ENCODE measurements at regions not wholly inside any gene's neighbourhood (a gene's known extent, or its start where the extent isn't known, plus 50 kb on each side); places are given as distances from the start of the nearest gene placed in this dataset.
"Not testable (repeated sequence)": the region's sequence is repeated elsewhere in the genome, so short reads cannot be mapped to it uniquely, and the experiment has no call there.

DNA sequence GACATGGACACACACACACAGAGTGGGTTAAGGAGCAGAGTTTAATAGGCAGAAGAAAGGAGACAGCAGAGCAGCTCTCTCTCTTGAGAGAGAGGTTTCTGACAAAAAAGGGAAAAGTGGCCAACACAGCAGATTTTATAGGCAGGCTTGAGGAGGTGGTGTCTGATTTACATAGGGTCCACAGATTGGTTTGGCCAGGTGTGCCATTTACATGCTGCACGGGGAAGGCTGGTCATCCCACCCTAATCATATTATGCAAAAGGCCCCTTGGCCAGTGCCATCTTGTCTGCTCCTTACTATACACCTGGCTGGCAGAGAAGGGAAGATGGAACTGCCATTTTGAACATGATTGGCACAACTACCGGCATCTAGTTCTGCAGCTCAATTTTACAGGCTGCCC, 240.8 kb downstream of the NPR3 start:
- no peaks in the 10 kb centered on the region for H3K4me1 ChIP-seq (ENCODE audit: insufficient read depth, low read length)
- no peak overlapping the region for H3K27ac ChIP-seq (ENCODE audit: low read depth, low read length)
- DNase-seq: no peak
- no peaks in the 10 kb centered on the region for H3K9me3 ChIP-seq (ENCODE audit: low read length)
- H3K27me3 ChIP-seq (ENCODE audit: insufficient read depth, low read length, poor library complexity, severe bottlenecking): no peaks in the 10 kb centered on the region
- H3K36me3 ChIP-seq (ENCODE audit: insufficient read depth, low read length): no peaks in the 10 kb centered on the region
- Mint-ChIP-seq H3K27ac (no peak overlapping the region), H3K36me3 (no peaks in the 10 kb centered on the region), H3K4me3 (no peak overlapping the region), H3K4me1 (no peaks in the 10 kb centered on the region), H3K9me3 (peaks cover 0 to 1% (median 0%) of the 10 kb centered on the region in 5 donors), H3K27me3 (peaks cover 0 to 1% of the 10 kb centered on the region in 2 donors)
- POLR2A ChIA-PET: no interaction called here
- H3K4me3 ChIP-seq (ENCODE audit: low read length): no peak overlapping the region
- CTCF ChIA-PET: no interaction called here

- H3K27me3 ChIP-seq (ENCODE audit: insufficient read depth, low read length, poor library complexity, severe bottlenecking); H3K4me1 Mint-ChIP-seq; H3K36me3 Mint-ChIP-seq; H3K9me3 ChIP-seq (ENCODE audit: low read length); H3K36me3 ChIP-seq (ENCODE audit: insufficient read depth, low read length); H3K4me1 ChIP-seq (ENCODE audit: insufficient read depth, low read length); H3K27ac ChIP-seq (ENCODE audit: low read depth, low read length); DNase-seq; H3K27me3 Mint-ChIP-seq; H3K4me3 ChIP-seq (ENCODE audit: low read length); CTCF ChIA-PET; H3K27ac Mint-ChIP-seq; POLR2A ChIA-PET; H3K4me3 Mint-ChIP-seq; H3K9me3 Mint-ChIP-seq: not testable (repeated sequence)
Measured at GRCh38 chr5:32952421-32952820, 241.3 kb downstream of the NPR3 start.

DNA sequence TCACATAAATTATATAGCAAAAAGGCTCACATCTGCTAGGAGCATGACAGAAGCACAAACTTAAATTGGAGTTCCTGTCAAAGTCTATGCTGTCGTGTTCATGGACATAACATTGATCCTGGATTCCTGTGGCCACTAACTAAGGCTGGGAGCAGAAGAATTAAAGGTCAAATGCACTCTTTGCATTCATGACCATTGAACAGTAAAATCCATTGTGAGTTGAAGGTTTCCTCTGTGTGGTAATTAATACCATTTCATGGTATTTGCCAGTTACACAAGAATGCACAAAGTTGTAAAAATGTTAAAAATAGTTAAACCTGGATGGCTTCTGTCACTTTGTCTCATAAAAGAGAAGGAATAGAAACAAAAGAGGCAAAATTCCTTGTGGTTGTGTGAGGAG, 242.6 kb downstream of the NPR3 start:
- POLR2A ChIA-PET: no interaction called here
- H3K9me3 Mint-ChIP-seq: peaks cover 0 to 8% (median 2%) of the 10 kb centered on the region in 5 donors
- Histone ChIP-seq H3K27me3 (ENCODE audit: insufficient read depth, low read length, poor library complexity, severe bottlenecking) (no peaks in the 10 kb centered on the region), H3K9me3 (ENCODE audit: low read length) (no peaks in the 10 kb centered on the region), H3K36me3 (ENCODE audit: insufficient read depth, low read length) (no peaks in the 10 kb centered on the region), H3K27ac (ENCODE audit: low read depth, low read length) (no peak overlapping the region), H3K4me1 (ENCODE audit: insufficient read depth, low read length) (no peaks in the 10 kb centered on the region), H3K4me3 (ENCODE audit: low read length) (no peak overlapping the region)
- no peak overlapping the region for H3K4me3 Mint-ChIP-seq
- no peak overlapping the region for H3K27ac Mint-ChIP-seq
- H3K27me3 Mint-ChIP-seq: peaks cover 0 to 1% of the 10 kb centered on the region in 2 donors
- CTCF ChIA-PET: no interaction called here
- H3K36me3 Mint-ChIP-seq: peaks cover 0 to 2% (median 0%) of the 10 kb centered on the region in 3 donors
- DNase-seq: no peak
- no peaks in the 10 kb centered on the region for H3K4me1 Mint-ChIP-seq

- Mint-ChIP-seq H3K4me1 (no peaks in the 10 kb centered on the region), H3K27me3 (peaks cover 0 to 1% of the 10 kb centered on the region in 2 donors), H3K9me3 (peaks cover 0 to 8% (median 2%) of the 10 kb centered on the region in 5 donors), H3K4me3 (no peak overlapping the region), H3K27ac (no peak overlapping the region), H3K36me3 (peaks cover 0 to 2% (median 0%) of the 10 kb centered on the region in 3 donors)
- Histone ChIP-seq H3K4me3 (ENCODE audit: low read length) (no peak overlapping the region), H3K4me1 (ENCODE audit: insufficient read depth, low read length) (no peaks in the 10 kb centered on the region), H3K27me3 (ENCODE audit: insufficient read depth, low read length, poor library complexity, severe bottlenecking) (no peaks in the 10 kb centered on the region), H3K9me3 (ENCODE audit: low read length) (no peaks in the 10 kb centered on the region), H3K36me3 (ENCODE audit: insufficient read depth, low read length) (no peaks in the 10 kb centered on the region), H3K27ac (ENCODE audit: low read depth, low read length) (no peak overlapping the region)
- ChIA-PET POLR2A (no interaction called here), CTCF (no interaction called here)
- DNase-seq: no peak
Measured at GRCh38 chr5:32955814-32956213, 244.7 kb downstream of the NPR3 start.

- Histone ChIP-seq H3K4me1 (ENCODE audit: insufficient read depth, low read length) (no peaks in the 10 kb centered on the region), H3K4me3 (ENCODE audit: low read length) (no peak overlapping the region), H3K27ac (ENCODE audit: low read depth, low read length) (no peak overlapping the region), H3K36me3 (ENCODE audit: insufficient read depth, low read length) (no peaks in the 10 kb centered on the region), H3K27me3 (ENCODE audit: insufficient read depth, low read length, poor library complexity, severe bottlenecking) (no peaks in the 10 kb centered on the region), H3K9me3 (ENCODE audit: low read length) (no peaks in the 10 kb centered on the region)
- Mint-ChIP-seq H3K4me1 (no peaks in the 10 kb centered on the region), H3K27me3 (peaks cover 0 to 2% of the 10 kb centered on the region in 2 donors), H3K4me3 (no peak overlapping the region), H3K27ac (no peak overlapping the region), H3K36me3 (peaks cover 0 to 2% (median 0%) of the 10 kb centered on the region in 3 donors), H3K9me3 (peaks cover 2 to 8% (median 2%) of the 10 kb centered on the region in 5 donors)
- no peak for DNase-seq
- POLR2A ChIA-PET: no interaction called here
- CTCF ChIA-PET: no interaction called here
Measured at GRCh38 chr5:32960340-32961058, 249.4 kb downstream of the NPR3 start.

DNA sequence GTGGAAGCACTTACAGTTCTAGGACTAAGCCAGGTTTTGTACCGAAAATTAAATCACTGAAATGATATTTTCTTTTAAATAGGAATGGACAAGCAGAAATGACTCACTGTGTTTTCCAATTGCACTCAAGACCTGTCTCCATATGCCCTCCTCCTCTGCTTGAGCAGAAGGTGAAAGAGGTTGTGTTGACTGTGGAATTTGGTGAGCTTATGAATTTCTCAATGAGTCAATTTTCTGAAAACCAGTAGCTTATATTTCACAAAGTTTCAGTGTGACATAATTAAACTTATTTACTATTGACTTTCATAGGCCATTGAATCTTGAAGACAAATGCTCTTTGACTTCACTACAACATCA, 249.9 kb downstream of the NPR3 start:
- H3K4me1 Mint-ChIP-seq: no peaks in the 10 kb centered on the region
- Histone ChIP-seq H3K4me1 (ENCODE audit: insufficient read depth, low read length) (no peaks in the 10 kb centered on the region), H3K4me3 (ENCODE audit: low read length) (no peak overlapping the region), H3K9me3 (ENCODE audit: low read length) (no peaks in the 10 kb centered on the region), H3K27me3 (ENCODE audit: insufficient read depth, low read length, poor library complexity, severe bottlenecking) (no peaks in the 10 kb centered on the region), H3K36me3 (ENCODE audit: insufficient read depth, low read length) (no peaks in the 10 kb centered on the region), H3K27ac (ENCODE audit: low read depth, low read length) (no peak overlapping the region)
- CTCF ChIA-PET: no interaction called here
- H3K4me3 Mint-ChIP-seq: no peak overlapping the region
- no peak for DNase-seq
- H3K36me3 Mint-ChIP-seq: peaks cover 0 to 2% (median 0%) of the 10 kb centered on the region in 3 donors
- peaks cover 2 to 8% (median 3%) of the 10 kb centered on the region in 5 donors for H3K9me3 Mint-ChIP-seq
- no peak overlapping the region for H3K27ac Mint-ChIP-seq
- POLR2A ChIA-PET: no interaction called here
- H3K27me3 Mint-ChIP-seq: peaks cover 0 to 1% of the 10 kb centered on the region in 2 donors

GRCh38 chr5:32964261-32964660, 253.1 kb downstream of the NPR3 start:
- no peak overlapping the region for H3K27ac ChIP-seq (ENCODE audit: low read depth, low read length)
- Mint-ChIP-seq H3K27ac (no peak overlapping the region), H3K9me3 (peaks cover 0 to 14% (median 2%) of the 10 kb centered on the region in 5 donors), H3K4me1 (no peaks in the 10 kb centered on the region), H3K36me3 (peaks cover 0 to 3% (median 0%) of the 10 kb centered on the region in 3 donors), H3K4me3 (no peak overlapping the region), H3K27me3 (peaks cover 0 to 1% of the 10 kb centered on the region in 2 donors)
- H3K27me3 ChIP-seq (ENCODE audit: insufficient read depth, low read length, poor library complexity, severe bottlenecking): no peaks in the 10 kb centered on the region
- no peaks in the 10 kb centered on the region for H3K36me3 ChIP-seq (ENCODE audit: insufficient read depth, low read length)
- DNase-seq: no peak
- H3K4me1 ChIP-seq (ENCODE audit: insufficient read depth, low read length): no peaks in the 10 kb centered on the region
- no peaks in the 10 kb centered on the region for H3K9me3 ChIP-seq (ENCODE audit: low read length)
- H3K4me3 ChIP-seq (ENCODE audit: low read length): no peak overlapping the region
- ChIA-PET POLR2A (no interaction called here), CTCF (no interaction called here)

DNA sequence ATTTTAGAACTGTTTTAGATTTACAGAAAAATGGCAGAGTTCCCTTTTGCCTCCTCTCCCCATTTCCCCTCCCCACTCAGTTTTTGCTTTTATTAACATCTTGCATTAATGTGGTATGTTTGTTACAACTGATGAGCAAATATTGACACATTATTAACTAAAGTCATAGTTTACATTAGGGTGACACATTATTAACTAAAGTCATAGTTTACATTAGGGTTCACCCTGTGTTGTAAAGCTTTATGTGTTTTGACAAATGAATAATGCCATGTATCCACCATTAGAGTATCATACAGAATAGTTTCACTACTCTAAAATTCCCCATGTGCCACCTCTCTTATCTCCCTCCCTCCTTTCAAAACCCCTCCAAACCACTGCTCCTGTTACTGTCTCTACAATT, 262.5 kb downstream of the NPR3 start:
- H3K4me3 ChIP-seq (ENCODE audit: low read length): no peak overlapping the region
- Mint-ChIP-seq H3K4me3 (no peak overlapping the region), H3K27me3 (no peaks in the 10 kb centered on the region), H3K36me3 (peaks cover 0 to under 1% (median 0%) of the 10 kb centered on the region in 3 donors), H3K27ac (no peak overlapping the region), H3K4me1 (no peaks in the 10 kb centered on the region), H3K9me3 (peaks cover 0 to 16% (median 5%) of the 10 kb centered on the region in 5 donors)
- no peaks in the 10 kb centered on the region for H3K9me3 ChIP-seq (ENCODE audit: low read length)
- CTCF ChIA-PET: no interaction called here
- H3K27ac ChIP-seq (ENCODE audit: low read depth, low read length): no peak overlapping the region
- no peak for DNase-seq
- no peaks in the 10 kb centered on the region for H3K27me3 ChIP-seq (ENCODE audit: insufficient read depth, low read length, poor library complexity, severe bottlenecking)
- POLR2A ChIA-PET: no interaction called here
- no peaks in the 10 kb centered on the region for H3K36me3 ChIP-seq (ENCODE audit: insufficient read depth, low read length)
- no peaks in the 10 kb centered on the region for H3K4me1 ChIP-seq (ENCODE audit: insufficient read depth, low read length)
